GM08714 (cell line): ENCODE measurements at regions not wholly inside any gene's neighbourhood (a gene's known extent, or its start where the extent isn't known, plus 50 kb on each side); places are given as distances from the start of the nearest gene placed in this dataset.

Source experiments
- H3K4me3 ChIP-seq: fragments of 200-500 bp; sonication (Bioruptor generic); 2 replicates; pipeline ENCODE4 v1.5.1; 2014; ENCODE audit warnings: mild to moderate bottlenecking, low read length, inconsistent platforms
- ZNF274 ChIP-seq: IDR thresholded peaks from 2 replicates; pipeline ENCODE4 v1.6.1; 2012; ENCODE audit warnings: mild to moderate bottlenecking, low read depth, low read length

GRCh38 chr10:6776170-6776569 lies 196.1 kb upstream of the PRKCQ start:
- no peak for TF ChIP-seq ZNF274
- no peak overlapping the region for H3K4me3 ChIP-seq

DNA sequence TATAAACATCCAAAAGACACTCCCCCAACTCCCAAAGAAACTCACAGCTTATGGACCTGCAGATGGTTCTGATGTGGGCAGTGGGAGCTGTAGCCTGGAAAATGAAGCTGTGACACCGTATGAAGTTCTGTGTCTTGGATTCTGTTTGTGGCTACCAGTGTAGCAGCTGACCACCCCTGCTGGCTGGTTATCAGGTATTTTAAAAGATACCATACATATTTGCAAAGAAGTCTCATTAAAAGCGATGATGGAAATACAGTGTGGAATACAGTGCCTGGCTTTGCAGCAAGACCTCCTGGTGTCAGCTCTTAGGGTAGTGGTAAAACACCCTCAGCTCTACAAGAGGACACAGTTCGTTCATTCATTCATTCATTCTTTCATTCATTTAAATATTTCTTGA lies 194.3 kb upstream of the PRKCQ start:
- no peak for TF ChIP-seq ZNF274
- H3K4me3 ChIP-seq, result no peak overlapping the region

- no peak for TF ChIP-seq ZNF274
- no peak overlapping the region for H3K4me3 ChIP-seq
These were observed 191.3 kb upstream of the PRKCQ start for GRCh38 chr10:6771331-6771730.

DNA sequence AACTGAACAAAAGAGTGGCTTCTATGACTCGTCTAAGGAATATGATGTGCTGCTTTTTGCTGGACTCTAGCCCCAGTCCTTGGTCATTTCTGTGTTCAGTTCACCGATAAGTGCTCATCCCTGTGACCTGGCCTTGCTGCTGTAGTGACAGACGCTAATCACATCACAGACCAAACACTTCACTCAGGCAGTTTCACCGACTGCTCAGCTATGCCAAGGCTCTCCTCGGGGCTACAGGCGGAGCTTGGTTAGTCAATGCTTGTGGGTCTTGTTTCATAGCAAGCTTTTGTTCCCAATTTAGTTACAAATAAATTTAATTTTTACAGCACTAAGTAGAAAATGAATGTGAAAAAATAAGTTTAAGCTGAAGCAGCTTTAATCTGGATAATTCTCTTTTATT lies 190.8 kb upstream of the PRKCQ start:
- no peak for TF ChIP-seq ZNF274
- H3K4me3 ChIP-seq, result no peak overlapping the region

DNA sequence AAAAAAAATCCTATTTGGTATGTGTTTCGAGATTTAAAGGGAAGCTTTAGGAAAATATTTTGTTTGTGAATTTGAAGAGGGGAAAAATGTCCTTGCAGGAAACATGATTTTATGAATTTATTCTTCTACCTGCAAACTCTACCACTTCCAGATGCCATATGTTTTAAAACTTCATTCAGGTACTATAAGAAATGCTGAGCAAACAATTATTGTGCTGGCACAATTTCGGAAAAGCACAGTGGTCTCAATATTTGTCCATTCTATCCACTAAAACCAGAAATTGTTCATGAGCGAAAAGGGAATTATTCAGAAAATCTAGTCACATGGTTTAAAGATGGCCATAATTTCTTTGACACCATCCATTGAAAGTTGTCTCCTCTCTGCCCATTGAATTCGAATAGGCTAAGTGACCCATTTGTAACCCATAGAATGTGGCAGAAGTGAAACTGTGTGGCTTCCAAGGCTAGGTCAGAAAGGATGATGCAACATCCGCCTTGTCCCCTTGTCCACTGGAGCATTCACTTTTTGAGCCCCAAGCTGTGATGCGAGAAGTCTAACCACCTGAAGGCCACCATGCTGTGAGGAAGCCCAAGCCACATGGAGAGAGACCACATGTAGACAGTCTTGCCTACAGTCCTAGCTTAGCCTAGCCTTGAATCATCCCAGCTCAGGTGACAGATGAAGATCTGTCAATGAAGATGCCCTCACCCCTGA lies 189.8 kb upstream of the PRKCQ start:
- H3K4me3 ChIP-seq, result no peak overlapping the region
- TF ChIP-seq ZNF274, result no peak

GRCh38 chr10:6766131-6766801 lies 186.2 kb upstream of the PRKCQ start:
- no peak overlapping the region for H3K4me3 ChIP-seq
- no peak for TF ChIP-seq ZNF274

- no peak overlapping the region for H3K4me3 ChIP-seq
- no peak for TF ChIP-seq ZNF274
These were observed 183.3 kb upstream of the PRKCQ start for GRCh38 chr10:6763423-6763822.

DNA sequence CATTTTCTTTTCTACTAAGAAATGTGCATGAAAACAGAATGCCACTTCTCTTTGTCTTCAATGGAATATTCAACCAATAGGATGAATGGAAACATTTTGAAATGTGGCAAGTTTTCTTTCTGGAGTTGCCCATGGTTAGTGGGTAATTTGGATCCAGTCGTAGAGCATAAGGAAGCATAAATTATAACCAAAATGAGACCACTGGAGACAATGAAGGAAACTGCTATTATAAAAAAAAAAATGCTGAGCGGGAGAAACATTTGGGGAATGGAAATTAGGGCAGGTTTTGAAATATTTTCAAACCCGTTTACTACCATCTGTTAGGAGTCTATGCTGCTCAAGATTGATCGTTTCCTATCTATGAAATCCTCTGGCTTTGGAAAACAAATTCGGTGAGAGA lies 182.9 kb upstream of the PRKCQ start:
- TF ChIP-seq ZNF274, result no peak
- H3K4me3 ChIP-seq, result no peak overlapping the region

DNA sequence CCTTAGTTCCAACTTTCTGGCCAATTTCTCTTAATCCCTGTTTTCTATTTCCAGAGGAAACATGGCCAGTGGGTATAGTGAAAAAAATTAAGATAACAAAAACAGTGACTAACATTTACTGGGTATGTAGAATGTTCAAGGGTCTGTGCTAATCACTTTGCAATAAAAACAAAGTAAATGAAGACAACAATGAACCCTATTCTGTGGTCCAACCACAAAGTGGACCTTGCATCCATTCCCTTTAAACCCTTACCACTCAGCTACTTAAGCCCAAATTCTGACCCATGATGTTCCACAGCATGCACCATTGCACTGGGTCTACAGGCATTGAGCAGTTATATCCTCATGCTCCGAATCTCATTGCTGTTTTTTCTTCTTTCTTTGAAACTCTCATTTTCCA lies 179.9 kb upstream of the PRKCQ start:
- no peak overlapping the region for H3K4me3 ChIP-seq
- no peak for TF ChIP-seq ZNF274

GRCh38 chr10:6757158-6757557 lies 177.1 kb upstream of the PRKCQ start:
- no peak overlapping the region for H3K4me3 ChIP-seq
- no peak for TF ChIP-seq ZNF274

- no peak overlapping the region for H3K4me3 ChIP-seq
- TF ChIP-seq ZNF274, result no peak
These were observed 176.6 kb upstream of the PRKCQ start for GRCh38 chr10:6756716-6757115.

GRCh38 chr10:6755781-6756460 lies 175.8 kb upstream of the PRKCQ start:
- no peak overlapping the region for H3K4me3 ChIP-seq
- no peak for TF ChIP-seq ZNF274

- no peak for TF ChIP-seq ZNF274
- H3K4me3 ChIP-seq, result no peak overlapping the region
These were observed 173.6 kb upstream of the PRKCQ start for GRCh38 chr10:6753644-6754043.

DNA sequence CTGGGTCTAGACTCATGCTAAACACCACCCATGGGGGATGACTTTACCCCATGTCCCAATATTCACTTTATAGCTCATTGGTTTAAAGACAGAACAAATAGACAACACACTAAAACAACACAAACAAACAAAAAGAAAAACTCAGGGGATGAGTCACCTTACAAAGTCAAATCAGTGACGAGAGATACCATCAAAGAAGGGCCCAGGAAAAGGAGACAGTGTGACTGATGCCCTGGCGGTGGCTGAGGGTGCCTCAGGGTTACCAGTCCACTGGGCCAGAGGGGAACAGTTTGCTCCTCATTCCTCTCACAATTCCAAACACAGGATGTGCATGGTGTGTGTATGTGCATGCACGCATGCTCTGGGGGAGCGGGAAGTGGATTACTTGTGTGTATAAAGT lies 171.3 kb upstream of the PRKCQ start:
- no peak for TF ChIP-seq ZNF274
- no peak overlapping the region for H3K4me3 ChIP-seq
